ENCODE measurements at regions not wholly inside any gene's neighbourhood (a gene's known extent, or its start where the extent isn't known, plus 50 kb on each side); places are given as distances from the start of the nearest gene placed in this dataset.

DNA sequence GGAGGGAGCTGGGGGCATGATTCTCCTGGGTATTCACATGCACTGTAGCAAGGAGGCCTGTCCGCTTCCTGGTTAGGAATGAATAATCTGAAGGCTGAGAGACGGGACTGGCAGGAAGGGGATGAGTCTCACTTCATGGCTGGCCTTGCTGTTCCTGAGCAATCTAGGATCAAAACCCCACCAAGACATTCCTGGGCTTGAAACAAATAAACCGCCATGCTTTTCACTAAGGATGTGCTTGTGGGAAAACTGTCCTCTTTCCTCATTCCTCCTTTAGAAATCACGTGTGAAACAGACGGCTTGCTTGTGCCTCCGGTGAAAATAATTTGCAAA lies 132.8 kb downstream of the MACROH2A1 start:
- no peak overlapping the region for H2AFZ ChIP-seq (ENCODE audit: low read length)
- no peak overlapping the region for H3K9ac ChIP-seq (ENCODE audit: insufficient read depth, low read depth, low read length)
- no peaks in the 10 kb centered on the region for H4K20me1 ChIP-seq (ENCODE audit: insufficient read depth, low read length)
- DNase-seq (ENCODE audit: low spot score) (no peak), ATAC-seq (no peak), FAIRE-seq (no peak)
- ChIA-PET POLR2A (interaction anchor here (1.7 to 2.1 kb wide), 2 partner anchors 19 to 22 kb away, joined by 4 to 6 read pairs; no protein-coding TSS in a partner anchor), CTCF (ENCODE audit: low intra/inter-chr PET ratio, low total read pairs) (no interaction called here)
- no peak overlapping the region for H3K27ac ChIP-seq (ENCODE audit: extremely low read length, insufficient read depth, low read length)
- H3K79me2 ChIP-seq (ENCODE audit: insufficient read depth, low read length), result peaks cover 4% of the 10 kb centered on the region
- no peaks in the 10 kb centered on the region for H3K27me3 ChIP-seq (ENCODE audit: control insufficient read depth in 1 of 2, insufficient read depth in 2 of 2, low read length in 2 of 2)
- peaks cover 56% of the 10 kb centered on the region for H3K4me1 ChIP-seq (ENCODE audit: insufficient read depth, low read length)
- H3K4me3 ChIP-seq (replicated peaks in 1 of 3; ENCODE audit: insufficient read depth in 1 of 3, low read depth in 2 of 3, low read length in 3 of 3), result no peak overlapping the region
- peak overlapping the region; percentile 73; the same call in 1 of the 2 replicates for H3K4me2 ChIP-seq (ENCODE audit: low read depth, low read length)
- WGBS (ENCODE audit: low lambda C conversion rate), result 88% methylated on average over 6 of the region's 6 CpGs
- H3K36me3 ChIP-seq (replicated peaks in 1 of 2; ENCODE audit: control insufficient read depth in 1 of 2, insufficient read depth in 2 of 2, low read length in 2 of 2), result no peaks in the 10 kb centered on the region
- H3K9me3 ChIP-seq (ENCODE audit: low read length), result no peaks in the 10 kb centered on the region
- TF ChIP-seq HNRNPH1 (optimal IDR thresholded peaks at IDR 0.05; ENCODE audit: low read depth, low read length) (no peak), RBFOX2 (IDR thresholded peaks at IDR 0.05; ENCODE audit: low read depth, low read length) (0 out of 2 replicates have a peak, but pooled peaks have one; percentile 13)
- in situ Hi-C loops (cut with HindIII; ENCODE audit: extremely low pct_ligation_motif_present, low pct_unique_long_range_greater_than_20kb) (no loop called here), intact Hi-C loops (cut with micrococcal nuclease; ENCODE audit: unreplicated experiment) (loop anchor here (5.0 kb wide), 1 partner anchor 36 kb away; no protein-coding TSS in a partner anchor)
- no TSS peak for BruUV-seq (replicated peaks)

DNA sequence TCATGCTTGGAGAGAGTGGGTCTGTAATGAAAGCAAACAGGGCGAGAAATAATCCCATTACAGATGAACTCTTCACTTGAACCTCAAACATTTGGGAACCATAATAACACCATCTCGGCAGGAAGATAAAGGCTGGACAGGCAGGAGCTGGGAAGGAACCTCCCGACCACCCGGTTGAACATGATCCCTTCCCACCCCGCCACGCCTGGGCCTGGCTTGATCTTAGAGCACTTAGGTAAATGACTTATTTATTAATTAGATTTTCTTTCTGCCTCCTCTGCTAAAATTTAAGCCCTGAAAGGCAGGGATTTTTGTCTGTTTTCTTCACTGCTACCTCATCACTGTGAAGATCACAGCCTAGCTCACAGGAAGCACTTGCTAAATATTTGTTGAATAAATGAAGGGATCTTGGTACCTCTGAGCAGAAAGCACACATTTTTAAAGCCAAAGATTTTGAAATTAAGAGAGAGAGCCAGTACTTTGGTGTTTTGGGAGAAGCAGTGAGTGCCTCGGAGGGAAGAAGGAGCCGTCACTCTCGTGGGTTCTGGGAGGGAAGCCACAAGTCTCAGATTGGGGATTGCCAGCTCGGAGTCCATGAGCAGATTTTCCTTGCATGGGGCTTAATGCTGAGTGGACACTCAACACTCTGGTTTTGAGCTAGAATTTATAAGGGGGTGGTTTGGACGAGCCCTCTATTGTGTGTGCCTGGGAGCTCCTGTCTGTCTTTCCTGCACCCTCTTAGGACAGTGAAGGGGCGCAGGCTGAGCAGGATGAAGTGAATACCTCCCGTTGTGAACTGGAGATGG lies 133.3 kb downstream of the MACROH2A1 start:
- peaks cover 4% of the 10 kb centered on the region for H3K79me2 ChIP-seq (ENCODE audit: insufficient read depth, low read length)
- H3K27ac ChIP-seq (ENCODE audit: extremely low read length, insufficient read depth, low read length), result peak overlapping the region; percentile 68
- no peaks in the 10 kb centered on the region for H3K27me3 ChIP-seq (ENCODE audit: control insufficient read depth in 1 of 2, insufficient read depth in 2 of 2, low read length in 2 of 2)
- in situ Hi-C loops (cut with HindIII; ENCODE audit: extremely low pct_ligation_motif_present, low pct_unique_long_range_greater_than_20kb) (no loop called here), intact Hi-C loops (cut with micrococcal nuclease; ENCODE audit: unreplicated experiment) (loop anchor here (2.0 to 5.0 kb wide), 2 partner anchors 37 to 67 kb away; no protein-coding TSS in a partner anchor)
- H2AFZ ChIP-seq (ENCODE audit: low read length), result no peak overlapping the region
- POLR2A ChIA-PET, result interaction anchor here (0.8 to 3.0 kb wide), 8 partner anchors 8 to 109 kb away, joined by 3 to 29 read pairs (median 9); no protein-coding TSS in a partner anchor
- CTCF ChIA-PET (ENCODE audit: low intra/inter-chr PET ratio, low total read pairs), result no interaction called here
- 74% methylated on average over 13 of the region's 13 CpGs for WGBS (ENCODE audit: low lambda C conversion rate)
- H3K9ac ChIP-seq (ENCODE audit: insufficient read depth, low read depth, low read length), result peak overlapping the region; percentile 60
- H3K4me3 ChIP-seq (replicated peaks in 1 of 3; ENCODE audit: insufficient read depth in 1 of 3, low read depth in 2 of 3, low read length in 3 of 3), result peak overlapping the region; percentile 9 to 56 (median 54); a peak in 5 of 6 replicates
- ATAC-seq (peak; percentile 13; the same call in 1 of the 3 replicates), DNase-seq (ENCODE audit: low spot score) (no peak), FAIRE-seq (no peak)
- H3K4me1 ChIP-seq (ENCODE audit: insufficient read depth, low read length), result peaks cover 52% of the 10 kb centered on the region
- H4K20me1 ChIP-seq (ENCODE audit: insufficient read depth, low read length), result no peaks in the 10 kb centered on the region
- H3K36me3 ChIP-seq (replicated peaks in 1 of 2; ENCODE audit: control insufficient read depth in 1 of 2, insufficient read depth in 2 of 2, low read length in 2 of 2), result no peaks in the 10 kb centered on the region
- no peaks in the 10 kb centered on the region for H3K9me3 ChIP-seq (ENCODE audit: low read length)
- H3K4me2 ChIP-seq (ENCODE audit: low read depth, low read length), result peak overlapping the region; percentile 73
- TF ChIP-seq CREB1 (IDR thresholded peaks at IDR 0.05) (no peak), CREB1 (CRISPR knock-in tag; IDR thresholded peaks at IDR 0.05) (no peak), HOXD1 (CRISPR knock-in tag; IDR thresholded peaks at IDR 0.05) (no peak), HOXA5 (CRISPR knock-in tag; IDR thresholded peaks at IDR 0.05) (no peak), EP300 (IDR thresholded peaks at IDR 0.05; ENCODE audit: low read depth in 2 of 2, low read length in 2 of 2) (peak in 1 of 2 experiments; percentile 17; a peak in 1 of 4 replicates), EP300 (CRISPR knock-in tag; IDR thresholded peaks at IDR 0.05; ENCODE audit: borderline replicate concordance) (no peak), ZNF761 (CRISPR knock-in tag; conservative IDR thresholded peaks at IDR 0.05) (no peak), ZFY (CRISPR knock-in tag; IDR thresholded peaks at IDR 0.05) (0 out of 2 replicates have a peak, but pooled peaks have one; percentile 1), ZNF543 (CRISPR knock-in tag; IDR thresholded peaks at IDR 0.05) (no peak), ZZZ3 (CRISPR knock-in tag; IDR thresholded peaks at IDR 0.05; ENCODE audit: borderline replicate concordance) (no peak)
- no TSS peak for BruUV-seq (replicated peaks)

Measured in HepG2 (cell line).